IPS-NIHi7 (cell line): ENCODE measurements at regions not wholly inside any gene's neighbourhood (a gene's known extent, or its start where the extent isn't known, plus 50 kb on each side); places are given as distances from the start of the nearest gene placed in this dataset.
"Not testable (repeated sequence)": the region's sequence is repeated elsewhere in the genome, so short reads cannot be mapped to it uniquely, and the experiment has no call there.

Experiments used
- DNase-seq: peaks from one replicate; pipeline ENCODE4 v3.0.0; 2012; ENCODE audit warnings: mixed read lengths; ENCODE audit errors: extremely low spot score

- DNase-seq = no peak
Observed at GRCh38 chr9:17846948-17847655, 268.2 kb downstream of the SH3GL2 start.

GRCh38 chr9:17847908-17848307 is 269.0 kb downstream of the SH3GL2 start:
- no peak for DNase-seq

GRCh38 chr9:17852108-17852507 is 273.2 kb downstream of the SH3GL2 start:
- peak; percentile 34 for DNase-seq

GRCh38 chr9:17854487-17854886 is 275.6 kb downstream of the SH3GL2 start:
- no peak for DNase-seq

- DNase-seq = no peak
Observed at GRCh38 chr9:17856995-17857394, 278.1 kb downstream of the SH3GL2 start.

GRCh38 chr9:17859228-17859627 is 280.4 kb downstream of the SH3GL2 start:
- no peak for DNase-seq

- no peak for DNase-seq
Observed at GRCh38 chr9:17859987-17860386, 281.1 kb downstream of the SH3GL2 start.

- DNase-seq = no peak
Observed at GRCh38 chr9:17862101-17862500, 283.2 kb downstream of the SH3GL2 start.

GRCh38 chr9:17862629-17863028 is 283.8 kb downstream of the SH3GL2 start:
- no peak for DNase-seq

GRCh38 chr9:17863213-17863883 is 284.5 kb downstream of the SH3GL2 start:
- no peak for DNase-seq

GRCh38 chr9:17863924-17864323 is 285.1 kb downstream of the SH3GL2 start:
- no peak for DNase-seq

GRCh38 chr9:17864951-17865350 is 286.1 kb downstream of the SH3GL2 start:
- DNase-seq = no peak

GRCh38 chr9:17865881-17866280 is 287.0 kb downstream of the SH3GL2 start:
- no peak for DNase-seq

GRCh38 chr9:17870722-17871121 is 291.9 kb downstream of the SH3GL2 start:
- no peak for DNase-seq

GRCh38 chr9:17871213-17871890 is 292.5 kb downstream of the SH3GL2 start:
- DNase-seq = no peak

GRCh38 chr9:17875886-17876285 is 297.0 kb downstream of the SH3GL2 start:
- no peak for DNase-seq

GRCh38 chr9:17876687-17877086 is 297.8 kb downstream of the SH3GL2 start:
- no peak for DNase-seq

GRCh38 chr9:17878810-17879370 is 300.0 kb downstream of the SH3GL2 start:
- no peak for DNase-seq

- DNase-seq = no peak
Observed at GRCh38 chr9:17881371-17881770, 302.5 kb downstream of the SH3GL2 start.

- DNase-seq = no peak
Observed at GRCh38 chr9:17882688-17883594, 304.1 kb downstream of the SH3GL2 start.

GRCh38 chr9:17888066-17888465 is 309.2 kb downstream of the SH3GL2 start:
- no peak for DNase-seq

- not testable (repeated sequence) for DNase-seq
Observed at GRCh38 chr9:17888964-17889363, 310.1 kb downstream of the SH3GL2 start.
